CD4-positive, alpha-beta memory T cell (primary cell): ENCODE measurements at regions not wholly inside any gene's neighbourhood (a gene's known extent, or its start where the extent isn't known, plus 50 kb on each side); places are given as distances from the start of the nearest gene placed in this dataset.

ENCODE experiments used
- CTCF ChIA-PET: fragments of 350-600 bp; sonication (Branson Sonifier 250); formaldehyde crosslinking; loops from one replicate; lab custom pipeline; 2021; ENCODE audit warnings: inconsistent platforms; ENCODE audit not compliant: partially characterized antibody; lab: Charles Lee
- POLR2A ChIA-PET: fragments of 350-600 bp; sonication (Branson Sonifier 250); formaldehyde crosslinking; loops from one replicate; lab custom pipeline; 2021; ENCODE audit not compliant: partially characterized antibody; lab: Charles Lee
- DNase-seq, 5 donors: peaks; one replicate each; pipeline versions ENCODE4 v3.0.0 to v3.0.0-alpha.2; 2020 to 2022; ENCODE audit warnings: mixed read lengths in 1 of 5
- H3K27ac ChIP-seq: one replicate; pipeline ENCODE4 v1.7.0; 2013; ENCODE audit warnings: low read depth, low read length
- H3K27me3 ChIP-seq: 2 replicates; pipeline ENCODE4 v1.7.0; 2013; ENCODE audit warnings: mild to moderate bottlenecking, low read length, moderate library complexity; ENCODE audit not compliant: insufficient read depth
- H3K36me3 ChIP-seq: 2 replicates; pipeline ENCODE4 v1.7.0; 2013; ENCODE audit warnings: mild to moderate bottlenecking, low read length, moderate library complexity; ENCODE audit not compliant: insufficient read depth
- H3K4me1 ChIP-seq: 2 replicates; pipeline ENCODE4 v1.7.0; 2013; ENCODE audit warnings: mild to moderate bottlenecking, low read length, moderate library complexity; ENCODE audit not compliant: insufficient read depth
- H3K4me3 ChIP-seq, 2 donors: one replicate each; pipeline ENCODE4 v1.7.0; 2013; ENCODE audit warnings: low read length in 2 of 2, mild to moderate bottlenecking in 1 of 2
- H3K9me3 ChIP-seq, 2 donors: one replicate each; pipeline ENCODE4 v1.7.0; 2013; ENCODE audit warnings: low read length in 2 of 2, control low read depth in 1 of 2; ENCODE audit not compliant: control insufficient read depth in 1 of 2
- H3K27ac Mint-ChIP-seq, 7 donors: one replicate each; pipeline ENCODE4 v1.8.0; 2020 to 2021; ENCODE audit warnings: mixed read lengths in 7 of 7, mild to moderate bottlenecking in 6 of 7, inconsistent platforms in 3 of 7, moderate library complexity in 3 of 7
- H3K27me3 Mint-ChIP-seq, 2 donors: one replicate each; pipeline ENCODE4 v1.8.0; 2020 to 2021; ENCODE audit warnings: mixed read lengths in 2 of 2
- H3K36me3 Mint-ChIP-seq, 2 donors: one replicate each; pipeline ENCODE4 v1.8.0; 2020 to 2021; ENCODE audit warnings: mixed read lengths in 2 of 2, inconsistent platforms in 1 of 2, mild to moderate bottlenecking in 1 of 2
- H3K4me1 Mint-ChIP-seq, 4 donors: one replicate each; pipeline ENCODE4 v1.8.0; 2020 to 2021; ENCODE audit warnings: mixed read lengths in 4 of 4, mild to moderate bottlenecking in 1 of 4
- H3K4me3 Mint-ChIP-seq, 8 donors: one replicate each; pipeline ENCODE4 v1.8.0; 2020 to 2021; ENCODE audit warnings: mixed read lengths in 8 of 8, mild to moderate bottlenecking in 7 of 8, moderate library complexity in 6 of 8, inconsistent platforms in 3 of 8
- H3K9me3 Mint-ChIP-seq, 8 donors: one replicate each; pipeline ENCODE4 v1.8.0; 2020 to 2021; ENCODE audit warnings: mixed read lengths in 8 of 8, mild to moderate bottlenecking in 5 of 8, inconsistent platforms in 3 of 8, moderate library complexity in 1 of 8
- intact Hi-C: fragments of 100-400 bp; cut with micrococcal nuclease; formaldehyde crosslinking; loops from one replicate; pipeline ENCODE4 v1.15.1; 2023

- Mint-ChIP-seq H3K9me3 (peaks cover 0 to 16% (median 5%) of the 10 kb centered on the region in 8 donors), H3K4me1 (no peaks in the 10 kb centered on the region), H3K36me3 (no peaks in the 10 kb centered on the region), H3K27ac (no peak overlapping the region), H3K4me3 (no peak overlapping the region), H3K27me3 (peaks cover 2 to 3% of the 10 kb centered on the region in 2 donors)
- no peaks in the 10 kb centered on the region for H3K9me3 ChIP-seq
- intact Hi-C loops, result no loop called here
- H3K27ac ChIP-seq, result no peak overlapping the region
- ChIA-PET POLR2A (no interaction called here), CTCF (no interaction called here)
- no peak for DNase-seq
- H3K4me1 ChIP-seq, result no peaks in the 10 kb centered on the region
- no peak overlapping the region for H3K4me3 ChIP-seq
- no peaks in the 10 kb centered on the region for H3K36me3 ChIP-seq
- no peaks in the 10 kb centered on the region for H3K27me3 ChIP-seq
Observed at GRCh38 chr9:93808115-93809029, 146.8 kb downstream of the BARX1 start.

GRCh38 chr9:93807166-93808074, 147.7 kb downstream of the BARX1 start:
- no peak for DNase-seq
- CTCF ChIA-PET, result no interaction called here
- POLR2A ChIA-PET, result no interaction called here

GRCh38 chr9:93801581-93802284, 153.4 kb downstream of the BARX1 start:
- Histone ChIP-seq H3K4me3 (no peak overlapping the region), H3K27me3 (no peaks in the 10 kb centered on the region), H3K36me3 (no peaks in the 10 kb centered on the region), H3K9me3 (no peaks in the 10 kb centered on the region), H3K27ac (no peak overlapping the region), H3K4me1 (no peaks in the 10 kb centered on the region)
- H3K36me3 Mint-ChIP-seq, result peaks cover 0 to 3% of the 10 kb centered on the region in 2 donors
- H3K4me3 Mint-ChIP-seq, result no peak overlapping the region
- peaks cover 17 to 21% of the 10 kb centered on the region in 2 donors for H3K27me3 Mint-ChIP-seq
- ChIA-PET POLR2A (no interaction called here), CTCF (no interaction called here)
- H3K27ac Mint-ChIP-seq, result no peak overlapping the region
- intact Hi-C loops, result no loop called here
- H3K9me3 Mint-ChIP-seq, result peaks cover 3 to 44% (median 20%) of the 10 kb centered on the region in 8 donors
- no peak for DNase-seq
- H3K4me1 Mint-ChIP-seq, result no peaks in the 10 kb centered on the region

More at GRCh38 chr9:93807166-93808074, 147.7 kb downstream of the BARX1 start:
- no peaks in the 10 kb centered on the region for H3K27me3 ChIP-seq
- peaks cover 2 to 4% of the 10 kb centered on the region in 2 donors for H3K27me3 Mint-ChIP-seq
- no peaks in the 10 kb centered on the region for H3K4me1 ChIP-seq
- H3K9me3 ChIP-seq, result no peaks in the 10 kb centered on the region
- H3K27ac ChIP-seq, result no peak overlapping the region
- H3K4me3 ChIP-seq, result no peak overlapping the region
- H3K4me1 Mint-ChIP-seq, result no peaks in the 10 kb centered on the region
- H3K4me3 Mint-ChIP-seq, result no peak overlapping the region
- intact Hi-C loops, result no loop called here
- peaks cover 0 to 23% (median 7%) of the 10 kb centered on the region in 8 donors for H3K9me3 Mint-ChIP-seq
- H3K27ac Mint-ChIP-seq, result no peak overlapping the region
- H3K36me3 ChIP-seq, result no peaks in the 10 kb centered on the region
- H3K36me3 Mint-ChIP-seq, result no peaks in the 10 kb centered on the region

GRCh38 chr9:93801120-93801519, 154.0 kb downstream of the BARX1 start:
- Mint-ChIP-seq H3K9me3 (peaks cover 3 to 44% (median 20%) of the 10 kb centered on the region in 8 donors), H3K36me3 (peaks cover 0 to 3% of the 10 kb centered on the region in 2 donors), H3K27ac (no peak overlapping the region), H3K4me3 (no peak overlapping the region), H3K27me3 (peaks cover 17 to 23% of the 10 kb centered on the region in 2 donors), H3K4me1 (no peaks in the 10 kb centered on the region)
- Histone ChIP-seq H3K4me1 (no peaks in the 10 kb centered on the region), H3K27ac (no peak overlapping the region), H3K27me3 (no peaks in the 10 kb centered on the region), H3K4me3 (no peak overlapping the region), H3K9me3 (no peaks in the 10 kb centered on the region), H3K36me3 (no peaks in the 10 kb centered on the region)
- ChIA-PET POLR2A (no interaction called here), CTCF (no interaction called here)
- DNase-seq, result no peak
- intact Hi-C loops, result no loop called here

GRCh38 chr9:93792358-93792757, 162.8 kb downstream of the BARX1 start:
- no peaks in the 10 kb centered on the region for H3K4me1 Mint-ChIP-seq
- no peaks in the 10 kb centered on the region for H3K9me3 ChIP-seq
- peaks cover 2 to 14% (median 6%) of the 10 kb centered on the region in 8 donors for H3K9me3 Mint-ChIP-seq
- H3K36me3 ChIP-seq, result no peaks in the 10 kb centered on the region
- peaks cover 8 to 22% of the 10 kb centered on the region in 2 donors for H3K27me3 Mint-ChIP-seq
- DNase-seq, result no peak
- ChIA-PET CTCF (no interaction called here), POLR2A (no interaction called here)
- H3K27ac ChIP-seq, result no peak overlapping the region
- no peak overlapping the region for H3K27ac Mint-ChIP-seq
- H3K4me3 Mint-ChIP-seq, result no peak overlapping the region
- H3K4me3 ChIP-seq, result no peak overlapping the region
- H3K4me1 ChIP-seq, result no peaks in the 10 kb centered on the region
- no peaks in the 10 kb centered on the region for H3K36me3 Mint-ChIP-seq
- H3K27me3 ChIP-seq, result no peaks in the 10 kb centered on the region
- intact Hi-C loops, result no loop called here

GRCh38 chr9:93786204-93786603, 169.0 kb downstream of the BARX1 start:
- Histone ChIP-seq H3K27ac (no peak overlapping the region), H3K27me3 (no peaks in the 10 kb centered on the region), H3K36me3 (no peaks in the 10 kb centered on the region), H3K4me1 (no peaks in the 10 kb centered on the region), H3K4me3 (no peak overlapping the region), H3K9me3 (no peaks in the 10 kb centered on the region)
- no peak overlapping the region for H3K27ac Mint-ChIP-seq
- ChIA-PET CTCF (no interaction called here), POLR2A (no interaction called here)
- peaks cover 2 to 24% (median 17%) of the 10 kb centered on the region in 8 donors for H3K9me3 Mint-ChIP-seq
- DNase-seq, result no peak
- no peak overlapping the region for H3K4me3 Mint-ChIP-seq
- H3K27me3 Mint-ChIP-seq, result peaks cover 20% of the 10 kb centered on the region in 2 donors
- no peaks in the 10 kb centered on the region for H3K36me3 Mint-ChIP-seq
- intact Hi-C loops, result no loop called here
- no peaks in the 10 kb centered on the region for H3K4me1 Mint-ChIP-seq

GRCh38 chr9:93776873-93777272, 178.3 kb downstream of the BARX1 start:
- Histone ChIP-seq H3K4me1 (no peaks in the 10 kb centered on the region), H3K27ac (no peak overlapping the region), H3K9me3 (no peaks in the 10 kb centered on the region), H3K27me3 (no peaks in the 10 kb centered on the region), H3K4me3 (no peak overlapping the region), H3K36me3 (no peaks in the 10 kb centered on the region)
- ChIA-PET CTCF (no interaction called here), POLR2A (no interaction called here)
- DNase-seq, result no peak
- Mint-ChIP-seq H3K36me3 (no peaks in the 10 kb centered on the region), H3K4me1 (no peaks in the 10 kb centered on the region), H3K4me3 (no peak overlapping the region), H3K27ac (no peak overlapping the region), H3K9me3 (no peaks in the 10 kb centered on the region), H3K27me3 (peaks cover 7 to 8% of the 10 kb centered on the region in 2 donors)
- intact Hi-C loops, result no loop called here
